Loucy (cell line): ENCODE measurements at regions not wholly inside any gene's neighbourhood (a gene's known extent, or its start where the extent isn't known, plus 50 kb on each side); places are given as distances from the start of the nearest gene placed in this dataset.

Source experiments
- H2AFZ ChIP-seq: fragments of 200-600 bp; sonication (generic); 2 replicates; pipeline ENCODE4 v1.6.0; 2016; ENCODE audit warnings: antibody characterized with exemption, mild to moderate bottlenecking, low read length, moderate library complexity
- H3F3A ChIP-seq: fragments of 200-600 bp; 2 replicates; pipeline ENCODE4 v1.6.0; 2016; ENCODE audit warnings: antibody characterized with exemption, low read depth, mild to moderate bottlenecking
- H3K27me3 ChIP-seq: fragments of 200-600 bp; sonication (generic); 2 replicates; pipeline ENCODE4 v1.6.1; 2014; ENCODE audit warnings: low read length, mild to moderate bottlenecking; ENCODE audit not compliant: insufficient read depth, poor library complexity, severe bottlenecking
- H3K36me3 ChIP-seq: fragments of 200-600 bp; sonication (generic); 2 replicates; pipeline ENCODE4 v1.6.1; 2016; ENCODE audit warnings: low read length; ENCODE audit not compliant: insufficient read depth
- H3K4me1 ChIP-seq: fragments of 200-600 bp; sonication (generic); 2 replicates; pipeline ENCODE4 v1.5.1; 2014; ENCODE audit warnings: low read length, mild to moderate bottlenecking; ENCODE audit not compliant: insufficient read depth, poor library complexity, severe bottlenecking
- H3K4me2 ChIP-seq: fragments of 200-600 bp; sonication (generic); 2 replicates; pipeline ENCODE4 v1.6.0; 2014; ENCODE audit warnings: antibody characterized with exemption, low read length, low read depth, mild to moderate bottlenecking; ENCODE audit not compliant: poor library complexity, severe bottlenecking
- H3K4me3 ChIP-seq: fragments of 200-600 bp; sonication (generic); 2 replicates; pipeline ENCODE4 v1.5.1; 2014; ENCODE audit warnings: low read length, mild to moderate bottlenecking, mixed read lengths; ENCODE audit not compliant: poor library complexity, severe bottlenecking
- H3K79me2 ChIP-seq: fragments of 200-600 bp; sonication (generic); 2 replicates; pipeline ENCODE4 v1.6.1; 2014; ENCODE audit warnings: low read length; ENCODE audit not compliant: insufficient read depth
- H3K9ac ChIP-seq: fragments of 200-600 bp; sonication (generic); 2 replicates; pipeline ENCODE4 v1.6.0; 2014; ENCODE audit warnings: mild to moderate bottlenecking, low read depth, low read length, moderate library complexity; ENCODE audit not compliant: poor library complexity, severe bottlenecking
- H3K9me2 ChIP-seq: fragments of 200-600 bp; sonication (generic); replicated peaks from 2 replicates; pipeline ENCODE4 v1.6.1; 2016; ENCODE audit warnings: low read depth, low read length, mixed read lengths
- H3K9me3 ChIP-seq: fragments of 200-600 bp; sonication (generic); 2 replicates; pipeline ENCODE4 v1.6.1; 2014; ENCODE audit warnings: mild to moderate bottlenecking, antibody characterized with exemption, low read length, low read depth; ENCODE audit not compliant: insufficient read depth
- H4K20me1 ChIP-seq: fragments of 200-600 bp; sonication (generic); 2 replicates; pipeline ENCODE4 v1.6.0; 2014; ENCODE audit warnings: antibody characterized with exemption, low read length, mild to moderate bottlenecking; ENCODE audit not compliant: insufficient read depth, poor library complexity, severe bottlenecking
- EZH2phosphoT487 ChIP-seq: fragments of 200-600 bp; IDR thresholded peaks from 2 replicates; pipeline ENCODE4 v1.6.1; 2018; ENCODE audit warnings: antibody characterized with exemption, mild to moderate bottlenecking, moderate library complexity, borderline replicate concordance
- TF ChIP-seq, protein P1 (sequence below): fragments of 200-600 bp; sonication (generic); conservative IDR thresholded peaks from 2 replicates; pipeline ENCODE4 v1.5.1; 2014; ENCODE audit warnings: mild to moderate bottlenecking, antibody characterized with exemption, low read length

DNA sequence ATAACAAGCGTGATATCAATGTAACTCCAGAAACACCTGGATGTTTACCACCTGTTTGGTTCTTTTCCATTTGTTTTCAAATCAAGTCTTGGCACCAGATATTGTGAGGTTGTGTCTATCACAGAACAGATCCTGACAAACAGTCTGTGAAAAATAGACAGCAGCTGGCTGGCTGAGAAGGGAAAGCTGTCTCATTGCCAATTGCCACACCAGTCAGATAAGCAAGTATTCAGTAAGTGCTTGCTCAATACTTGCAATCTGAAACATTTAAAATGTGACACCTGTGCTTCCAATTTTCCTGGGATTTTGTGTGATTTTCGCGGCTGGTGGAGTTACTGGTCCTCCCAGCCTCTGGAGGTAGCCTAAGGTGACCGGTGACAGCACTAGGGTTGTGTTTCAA is 147.9 kb upstream of the MYO3A start:
- H3K4me2 ChIP-seq, result no peak overlapping the region
- H3K27me3 ChIP-seq, result no peaks in the 10 kb centered on the region
- no peak for TF ChIP-seq EZH2phosphoT487
- TF ChIP-seq, protein P1, sequence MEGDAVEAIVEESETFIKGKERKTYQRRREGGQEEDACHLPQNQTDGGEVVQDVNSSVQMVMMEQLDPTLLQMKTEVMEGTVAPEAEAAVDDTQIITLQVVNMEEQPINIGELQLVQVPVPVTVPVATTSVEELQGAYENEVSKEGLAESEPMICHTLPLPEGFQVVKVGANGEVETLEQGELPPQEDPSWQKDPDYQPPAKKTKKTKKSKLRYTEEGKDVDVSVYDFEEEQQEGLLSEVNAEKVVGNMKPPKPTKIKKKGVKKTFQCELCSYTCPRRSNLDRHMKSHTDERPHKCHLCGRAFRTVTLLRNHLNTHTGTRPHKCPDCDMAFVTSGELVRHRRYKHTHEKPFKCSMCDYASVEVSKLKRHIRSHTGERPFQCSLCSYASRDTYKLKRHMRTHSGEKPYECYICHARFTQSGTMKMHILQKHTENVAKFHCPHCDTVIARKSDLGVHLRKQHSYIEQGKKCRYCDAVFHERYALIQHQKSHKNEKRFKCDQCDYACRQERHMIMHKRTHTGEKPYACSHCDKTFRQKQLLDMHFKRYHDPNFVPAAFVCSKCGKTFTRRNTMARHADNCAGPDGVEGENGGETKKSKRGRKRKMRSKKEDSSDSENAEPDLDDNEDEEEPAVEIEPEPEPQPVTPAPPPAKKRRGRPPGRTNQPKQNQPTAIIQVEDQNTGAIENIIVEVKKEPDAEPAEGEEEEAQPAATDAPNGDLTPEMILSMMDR, result no peak
- no peak overlapping the region for H3K4me3 ChIP-seq
- H3K79me2 ChIP-seq, result no peaks in the 10 kb centered on the region
- no peaks in the 10 kb centered on the region for H3F3A ChIP-seq
- no peak overlapping the region for H3K9ac ChIP-seq
- H3K9me2 ChIP-seq, result no peaks in the 10 kb centered on the region
- H2AFZ ChIP-seq, result no peak overlapping the region
- H4K20me1 ChIP-seq, result no peaks in the 10 kb centered on the region
- H3K4me1 ChIP-seq, result no peaks in the 10 kb centered on the region
- H3K36me3 ChIP-seq, result no peaks in the 10 kb centered on the region
- no peaks in the 10 kb centered on the region for H3K9me3 ChIP-seq

DNA sequence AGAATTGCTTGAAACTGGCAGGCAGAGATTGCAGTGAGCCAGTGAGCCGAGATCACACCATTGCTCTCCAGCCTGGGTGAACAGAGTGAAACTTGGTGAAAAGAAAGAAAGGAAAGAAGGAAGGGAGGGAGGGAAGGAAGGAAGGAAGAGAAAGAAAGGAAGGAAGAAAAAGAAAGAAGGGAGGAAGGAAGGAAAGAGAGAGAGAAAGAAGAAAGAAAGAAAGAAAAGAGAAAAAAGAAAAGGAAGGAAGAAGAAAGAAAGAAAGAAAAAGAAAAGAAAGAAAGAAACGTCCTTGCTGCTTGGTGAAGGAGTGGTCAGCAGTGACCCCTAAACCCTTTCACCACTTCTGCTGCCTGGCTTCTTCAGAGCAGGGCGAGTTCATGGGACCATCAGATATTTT is 147.1 kb upstream of the MYO3A start:
- Histone ChIP-seq H3F3A (no peaks in the 10 kb centered on the region), H3K4me3 (no peak overlapping the region), H3K36me3 (no peaks in the 10 kb centered on the region), H3K9me2 (no peaks in the 10 kb centered on the region), H3K9me3 (no peaks in the 10 kb centered on the region), H3K4me2 (no peak overlapping the region), H4K20me1 (no peaks in the 10 kb centered on the region), H3K27me3 (no peaks in the 10 kb centered on the region), H2AFZ (no peak overlapping the region), H3K4me1 (no peaks in the 10 kb centered on the region), H3K9ac (no peak overlapping the region), H3K79me2 (no peaks in the 10 kb centered on the region)
- TF ChIP-seq EZH2phosphoT487, result no peak
- TF ChIP-seq, protein P1, result no peak

- no peaks in the 10 kb centered on the region for H4K20me1 ChIP-seq
- TF ChIP-seq EZH2phosphoT487, result no peak
- TF ChIP-seq, protein P1, result no peak
- H3K79me2 ChIP-seq, result no peaks in the 10 kb centered on the region
- no peak overlapping the region for H3K4me2 ChIP-seq
- H3K4me1 ChIP-seq, result no peaks in the 10 kb centered on the region
- no peaks in the 10 kb centered on the region for H3K27me3 ChIP-seq
- no peaks in the 10 kb centered on the region for H3K36me3 ChIP-seq
- no peak overlapping the region for H3K9ac ChIP-seq
- no peaks in the 10 kb centered on the region for H3F3A ChIP-seq
- no peak overlapping the region for H3K4me3 ChIP-seq
- H3K9me3 ChIP-seq, result no peaks in the 10 kb centered on the region
- no peaks in the 10 kb centered on the region for H3K9me2 ChIP-seq
- H2AFZ ChIP-seq, result no peak overlapping the region
Observed at GRCh38 chr10:25797888-25798429, 136.1 kb upstream of the MYO3A start.
